Activated T-helper 17 cell treated with anti-CD3 and anti-CD28 coated beads, Interleukin-2, amount 50 U/mL, for 72 hours (primary cell): ENCODE measurements at regions not wholly inside any gene's neighbourhood (a gene's known extent, or its start where the extent isn't known, plus 50 kb on each side); places are given as distances from the start of the nearest gene placed in this dataset.
"Not testable (repeated sequence)": the region's sequence is repeated elsewhere in the genome, so short reads cannot be mapped to it uniquely, and the experiment has no call there.

ENCODE experiments used
- ATAC-seq: fragments of 150-1000 bp; cut with Tn5 transposase; replicated peaks from 2 replicates; pipeline ENCODE4 v1.10.0; 2021; ENCODE audit warnings: mild to moderate bottlenecking, moderate library complexity
- H3K27ac Mint-ChIP-seq: one replicate; pipeline ENCODE4 v1.8.0; 2022; ENCODE audit warnings: mixed read lengths
- H3K27me3 Mint-ChIP-seq: one replicate; pipeline ENCODE4 v1.8.0; 2022; ENCODE audit warnings: mixed read lengths
- H3K36me3 Mint-ChIP-seq: one replicate; pipeline ENCODE4 v1.8.0; 2022; ENCODE audit warnings: low read depth, mild to moderate bottlenecking, mixed read lengths
- H3K4me1 Mint-ChIP-seq: one replicate; pipeline ENCODE4 v1.8.0; 2022; ENCODE audit warnings: mixed read lengths
- H3K4me3 Mint-ChIP-seq: one replicate; pipeline ENCODE4 v1.8.0; 2022; ENCODE audit warnings: mild to moderate bottlenecking, mixed read lengths
- H3K9me3 Mint-ChIP-seq: one replicate; pipeline ENCODE4 v1.8.0; 2022; ENCODE audit warnings: mixed read lengths

- ATAC-seq, result peak; percentile 88
- Mint-ChIP-seq H3K9me3 (peaks cover 3% of the 10 kb centered on the region), H3K4me3 (peak overlapping the region; percentile 49), H3K4me1 (peaks cover 21% of the 10 kb centered on the region), H3K27me3 (peaks cover 15% of the 10 kb centered on the region), H3K36me3 (no peaks in the 10 kb centered on the region), H3K27ac (no peak overlapping the region)
These were observed 121.6 kb downstream of the TLR4 start for GRCh38 chr9:117825609-117826347.

- H3K4me3 Mint-ChIP-seq, result no peak overlapping the region
- H3K4me1 Mint-ChIP-seq, result peaks cover 21% of the 10 kb centered on the region
- H3K9me3 Mint-ChIP-seq, result peaks cover 3% of the 10 kb centered on the region
- no peaks in the 10 kb centered on the region for H3K36me3 Mint-ChIP-seq
- no peak for ATAC-seq
- no peak overlapping the region for H3K27ac Mint-ChIP-seq
- H3K27me3 Mint-ChIP-seq, result peaks cover 17% of the 10 kb centered on the region
These were observed 122.6 kb downstream of the TLR4 start for GRCh38 chr9:117826837-117827236.

- H3K9me3 Mint-ChIP-seq, result peaks cover 3% of the 10 kb centered on the region
- H3K27me3 Mint-ChIP-seq, result peaks cover 17% of the 10 kb centered on the region
- no peak overlapping the region for H3K27ac Mint-ChIP-seq
- no peak overlapping the region for H3K4me3 Mint-ChIP-seq
- peaks cover 20% of the 10 kb centered on the region for H3K4me1 Mint-ChIP-seq
- H3K36me3 Mint-ChIP-seq, result no peaks in the 10 kb centered on the region
- no peak for ATAC-seq
These were observed 123.3 kb downstream of the TLR4 start for GRCh38 chr9:117827456-117827855.

GRCh38 chr9:117828466-117828865, 124.3 kb downstream of the TLR4 start:
- no peak overlapping the region for H3K27ac Mint-ChIP-seq
- no peaks in the 10 kb centered on the region for H3K36me3 Mint-ChIP-seq
- no peak overlapping the region for H3K4me3 Mint-ChIP-seq
- peaks cover 3% of the 10 kb centered on the region for H3K9me3 Mint-ChIP-seq
- H3K4me1 Mint-ChIP-seq, result peaks cover 15% of the 10 kb centered on the region
- no peak for ATAC-seq
- H3K27me3 Mint-ChIP-seq, result peaks cover 11% of the 10 kb centered on the region

- Mint-ChIP-seq H3K4me1 (no peaks in the 10 kb centered on the region), H3K27me3 (peaks cover 9% of the 10 kb centered on the region), H3K9me3 (peaks cover 4% of the 10 kb centered on the region), H3K4me3 (no peak overlapping the region), H3K36me3 (no peaks in the 10 kb centered on the region), H3K27ac (no peak overlapping the region)
- peak; percentile 67 for ATAC-seq
These were observed 131.6 kb downstream of the TLR4 start for GRCh38 chr9:117835798-117836197.

- ATAC-seq, result no peak
- Mint-ChIP-seq H3K9me3 (peaks cover 9% of the 10 kb centered on the region), H3K27me3 (peaks cover 13% of the 10 kb centered on the region), H3K27ac (no peak overlapping the region), H3K36me3 (no peaks in the 10 kb centered on the region), H3K4me1 (no peaks in the 10 kb centered on the region), H3K4me3 (no peak overlapping the region)
These were observed 135.7 kb downstream of the TLR4 start for GRCh38 chr9:117839862-117840261.

- not testable (repeated sequence) for H3K4me3 Mint-ChIP-seq, H3K4me1 Mint-ChIP-seq, ATAC-seq, H3K27me3 Mint-ChIP-seq, H3K36me3 Mint-ChIP-seq, H3K27ac Mint-ChIP-seq, H3K9me3 Mint-ChIP-seq
These were observed 147.7 kb downstream of the TLR4 start for GRCh38 chr9:117851836-117852461.

GRCh38 chr9:117858561-117858960, 154.4 kb downstream of the TLR4 start:
- no peak overlapping the region for H3K27ac Mint-ChIP-seq
- no peaks in the 10 kb centered on the region for H3K27me3 Mint-ChIP-seq
- no peak overlapping the region for H3K4me3 Mint-ChIP-seq
- ATAC-seq, result no peak
- no peaks in the 10 kb centered on the region for H3K36me3 Mint-ChIP-seq
- H3K4me1 Mint-ChIP-seq, result no peaks in the 10 kb centered on the region
- no peaks in the 10 kb centered on the region for H3K9me3 Mint-ChIP-seq

GRCh38 chr9:117860849-117861248, 156.6 kb downstream of the TLR4 start:
- H3K4me1 Mint-ChIP-seq, result no peaks in the 10 kb centered on the region
- peaks cover 3% of the 10 kb centered on the region for H3K27me3 Mint-ChIP-seq
- no peak overlapping the region for H3K4me3 Mint-ChIP-seq
- peaks cover 3% of the 10 kb centered on the region for H3K9me3 Mint-ChIP-seq
- no peak for ATAC-seq
- no peak overlapping the region for H3K27ac Mint-ChIP-seq
- H3K36me3 Mint-ChIP-seq, result no peaks in the 10 kb centered on the region

- Mint-ChIP-seq H3K4me3 (no peak overlapping the region), H3K27ac (no peak overlapping the region), H3K36me3 (no peaks in the 10 kb centered on the region), H3K27me3 (peaks cover 3% of the 10 kb centered on the region), H3K4me1 (no peaks in the 10 kb centered on the region), H3K9me3 (peaks cover 3% of the 10 kb centered on the region)
- ATAC-seq, result no peak
These were observed 160.3 kb downstream of the TLR4 start for GRCh38 chr9:117864385-117865057.

- Mint-ChIP-seq H3K36me3 (no peaks in the 10 kb centered on the region), H3K9me3 (peaks cover 3% of the 10 kb centered on the region), H3K4me1 (no peaks in the 10 kb centered on the region), H3K27ac (no peak overlapping the region), H3K27me3 (peaks cover 3% of the 10 kb centered on the region), H3K4me3 (no peak overlapping the region)
- no peak for ATAC-seq
These were observed 164.4 kb downstream of the TLR4 start for GRCh38 chr9:117868594-117868993.

GRCh38 chr9:117869287-117869686, 165.1 kb downstream of the TLR4 start:
- no peak overlapping the region for H3K27ac Mint-ChIP-seq
- H3K27me3 Mint-ChIP-seq, result peaks cover 3% of the 10 kb centered on the region
- H3K9me3 Mint-ChIP-seq, result peaks cover 3% of the 10 kb centered on the region
- no peak for ATAC-seq
- H3K4me1 Mint-ChIP-seq, result no peaks in the 10 kb centered on the region
- H3K36me3 Mint-ChIP-seq, result no peaks in the 10 kb centered on the region
- no peak overlapping the region for H3K4me3 Mint-ChIP-seq

GRCh38 chr9:117869712-117870111, 165.5 kb downstream of the TLR4 start:
- H3K9me3 Mint-ChIP-seq, result peaks cover 3% of the 10 kb centered on the region
- H3K4me1 Mint-ChIP-seq, result no peaks in the 10 kb centered on the region
- H3K27me3 Mint-ChIP-seq, result peaks cover 3% of the 10 kb centered on the region
- no peak for ATAC-seq
- no peaks in the 10 kb centered on the region for H3K36me3 Mint-ChIP-seq
- H3K4me3 Mint-ChIP-seq, result no peak overlapping the region
- H3K27ac Mint-ChIP-seq, result no peak overlapping the region

GRCh38 chr9:117873664-117874063, 169.5 kb downstream of the TLR4 start:
- Mint-ChIP-seq H3K27me3 (no peaks in the 10 kb centered on the region), H3K27ac (no peak overlapping the region), H3K9me3 (peaks cover 3% of the 10 kb centered on the region), H3K4me3 (no peak overlapping the region), H3K4me1 (no peaks in the 10 kb centered on the region), H3K36me3 (no peaks in the 10 kb centered on the region)
- ATAC-seq, result no peak

GRCh38 chr9:117875886-117876285, 171.7 kb downstream of the TLR4 start:
- Mint-ChIP-seq H3K27me3 (peaks cover 3% of the 10 kb centered on the region), H3K4me1 (no peaks in the 10 kb centered on the region), H3K27ac (no peak overlapping the region), H3K4me3 (no peak overlapping the region), H3K36me3 (no peaks in the 10 kb centered on the region), H3K9me3 (peaks cover 3% of the 10 kb centered on the region)
- no peak for ATAC-seq
